HG02571 (cell line): ENCODE measurements at regions not wholly inside any gene's neighbourhood (a gene's known extent, or its start where the extent isn't known, plus 50 kb on each side); places are given as distances from the start of the nearest gene placed in this dataset.

ENCODE experiments used
- ATAC-seq: cut with Tn5 transposase; IDR thresholded peaks from one replicate; pipeline ENCODE4 v1.9.1; 2021; ENCODE audit warnings: mild to moderate bottlenecking, moderate library complexity; ENCODE audit not compliant: unreplicated experiment

DNA sequence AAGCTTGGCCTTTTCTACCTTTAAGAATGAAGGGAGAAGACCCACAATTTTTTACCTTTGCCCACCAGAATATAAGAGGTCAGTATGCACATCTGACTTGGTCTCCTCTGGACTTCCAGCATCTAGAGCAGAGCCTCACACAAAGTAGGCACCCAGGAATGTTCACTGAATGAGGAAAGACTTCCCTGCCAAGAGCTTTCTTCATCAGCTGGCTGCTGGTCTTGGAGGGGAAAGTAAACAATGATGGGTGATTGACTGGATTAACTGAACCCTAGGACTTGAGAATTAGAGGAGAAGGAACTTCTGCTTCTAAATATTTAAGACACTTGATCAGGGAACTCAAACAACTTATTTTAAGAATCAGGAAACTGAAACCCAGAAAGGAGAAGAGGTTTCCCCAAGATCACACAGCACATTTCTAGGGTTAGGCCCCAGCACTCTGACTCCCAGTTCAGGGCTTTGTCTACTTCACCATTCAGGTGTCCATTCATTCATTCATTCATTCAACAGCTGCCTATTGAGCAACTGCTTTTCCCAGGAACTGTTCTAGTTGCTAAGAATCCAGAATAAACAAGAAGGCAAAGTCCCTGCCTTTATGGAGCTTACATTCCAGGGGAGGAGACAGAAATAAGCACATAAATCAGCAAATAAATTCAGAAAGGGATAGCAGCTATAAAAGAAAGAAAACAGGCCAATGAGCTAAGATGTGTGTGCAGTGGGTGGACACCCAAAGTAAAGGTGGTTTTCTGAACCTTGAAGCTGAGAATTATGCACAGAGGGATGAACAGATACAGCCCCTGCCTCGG lies 216.9 kb upstream of the LRFN2 start:
- ATAC-seq, result no peak

DNA sequence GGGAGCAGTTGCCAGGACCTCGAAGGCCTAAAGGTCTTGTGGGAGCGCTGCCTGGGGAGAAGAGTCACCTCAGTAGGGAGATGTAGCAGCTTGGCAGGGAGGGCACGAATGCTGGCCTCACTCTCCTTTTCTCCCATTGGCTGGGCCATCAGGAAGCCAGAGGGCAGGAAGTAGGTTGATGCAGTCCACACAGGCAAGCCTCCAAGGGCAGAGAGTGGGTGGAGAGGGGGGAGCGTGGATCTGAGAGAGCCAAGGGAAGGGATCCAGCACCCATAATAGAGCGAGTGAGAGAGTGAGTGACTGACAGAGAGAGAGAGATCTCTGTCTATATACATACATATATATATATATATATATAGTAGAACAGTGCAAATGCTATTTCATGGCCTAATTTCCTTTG lies 215.3 kb upstream of the LRFN2 start:
- ATAC-seq, result no peak

GRCh38 chr6:40799296-40800140 lies 212.4 kb upstream of the LRFN2 start:
- no peak for ATAC-seq

DNA sequence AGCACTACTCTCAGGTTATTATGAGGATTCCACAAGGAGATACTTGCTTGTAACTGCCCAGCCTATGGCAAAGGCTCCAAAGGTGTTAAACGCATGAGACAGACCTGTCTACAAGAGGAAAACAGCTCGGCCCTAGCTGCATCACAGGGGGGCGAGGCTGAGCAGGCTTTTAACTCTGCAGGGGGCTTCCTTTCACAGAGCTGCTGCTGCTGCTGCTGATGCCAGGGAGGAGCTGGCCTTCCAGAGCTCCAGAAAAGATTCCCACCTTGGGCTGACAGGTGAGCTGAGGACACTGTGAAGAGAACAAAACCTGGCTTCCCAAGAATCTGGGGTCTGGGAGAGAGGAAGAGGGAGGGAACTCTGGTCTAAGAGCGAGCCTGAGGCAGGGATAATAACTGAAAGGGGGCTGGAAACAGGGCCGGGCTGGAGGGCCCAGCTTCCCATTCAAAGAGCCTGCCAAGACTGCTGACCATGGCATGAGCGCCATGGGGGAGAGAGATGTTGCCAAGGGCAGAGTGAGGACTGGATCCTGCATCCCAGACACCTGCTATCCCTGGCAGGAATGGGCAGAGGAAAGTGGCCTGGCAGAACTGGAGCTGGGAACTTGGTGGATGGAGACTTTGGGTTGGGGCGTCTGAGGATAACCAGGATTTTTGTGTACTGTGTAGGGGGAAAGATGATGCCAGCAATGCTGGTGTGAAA lies 211.1 kb upstream of the LRFN2 start:
- ATAC-seq, result no peak

DNA sequence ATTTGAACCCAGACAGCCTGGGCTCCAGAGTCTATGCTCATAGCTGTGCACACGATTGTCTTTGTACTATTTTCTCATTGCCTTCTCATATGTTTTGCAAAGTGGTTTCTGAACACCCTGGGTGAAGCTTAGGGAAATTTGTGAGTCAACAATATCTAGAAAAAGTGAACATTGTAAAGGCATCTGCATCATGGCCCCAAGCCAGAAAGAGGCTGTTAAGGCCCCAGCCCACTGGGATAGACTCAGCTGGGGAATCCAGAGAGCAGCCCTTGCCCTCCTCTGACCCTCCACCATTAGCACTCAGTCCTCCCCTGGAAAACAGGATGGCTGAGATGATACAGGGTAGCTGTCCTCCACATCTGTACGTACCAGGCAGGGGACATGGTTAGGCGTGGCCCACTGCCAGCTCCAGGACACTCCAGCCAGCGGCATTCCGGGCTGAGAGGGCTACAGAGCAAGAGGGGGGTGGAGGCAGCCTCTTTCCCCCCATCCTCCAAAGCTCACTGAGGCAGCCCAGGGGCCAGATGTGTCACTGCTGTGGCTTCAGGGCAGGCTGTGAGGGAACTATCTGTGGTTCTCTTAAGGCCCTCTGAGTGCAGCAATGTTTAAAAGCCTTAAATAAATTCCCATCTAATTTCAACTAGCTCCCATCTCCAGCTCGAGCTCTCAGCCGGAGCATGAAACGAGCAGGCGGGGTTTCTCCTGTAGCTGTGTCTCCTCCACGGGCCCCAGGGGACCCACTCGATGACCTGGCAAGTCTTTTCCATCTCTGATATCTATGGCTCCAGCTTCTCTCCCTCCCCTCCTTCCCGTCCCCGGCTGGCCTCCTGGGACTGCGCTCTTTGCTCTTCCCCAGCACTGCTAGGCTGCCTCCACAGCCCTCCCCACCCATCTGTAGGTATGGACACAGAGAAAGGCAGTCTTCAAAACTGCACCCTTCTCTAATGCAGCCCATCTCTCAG lies 209.4 kb upstream of the LRFN2 start:
- ATAC-seq, result no peak

- ATAC-seq, result no peak
These were observed 207.4 kb upstream of the LRFN2 start for GRCh38 chr6:40794586-40794985.

DNA sequence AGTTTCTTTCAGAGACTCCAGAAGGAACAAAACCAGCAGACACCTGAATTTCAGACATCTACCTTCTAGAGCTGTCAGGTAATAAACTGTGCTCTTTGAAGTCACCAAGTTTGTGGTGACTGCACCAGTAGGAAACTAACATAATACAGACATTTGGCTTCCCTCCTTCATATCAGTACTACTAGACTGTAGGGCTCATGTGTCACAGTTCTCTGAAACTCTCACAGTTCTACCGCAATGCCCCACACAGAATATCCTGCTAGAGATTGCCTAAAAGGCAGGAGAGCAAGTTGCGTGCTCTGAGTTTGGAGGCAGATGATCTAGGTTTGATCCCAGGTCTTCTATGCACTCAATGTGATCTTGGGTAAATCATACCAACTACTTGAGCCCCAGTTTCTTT lies 205.0 kb upstream of the LRFN2 start:
- ATAC-seq, result no peak

- ATAC-seq, result no peak
These were observed 203.8 kb upstream of the LRFN2 start for GRCh38 chr6:40791004-40791403.

DNA sequence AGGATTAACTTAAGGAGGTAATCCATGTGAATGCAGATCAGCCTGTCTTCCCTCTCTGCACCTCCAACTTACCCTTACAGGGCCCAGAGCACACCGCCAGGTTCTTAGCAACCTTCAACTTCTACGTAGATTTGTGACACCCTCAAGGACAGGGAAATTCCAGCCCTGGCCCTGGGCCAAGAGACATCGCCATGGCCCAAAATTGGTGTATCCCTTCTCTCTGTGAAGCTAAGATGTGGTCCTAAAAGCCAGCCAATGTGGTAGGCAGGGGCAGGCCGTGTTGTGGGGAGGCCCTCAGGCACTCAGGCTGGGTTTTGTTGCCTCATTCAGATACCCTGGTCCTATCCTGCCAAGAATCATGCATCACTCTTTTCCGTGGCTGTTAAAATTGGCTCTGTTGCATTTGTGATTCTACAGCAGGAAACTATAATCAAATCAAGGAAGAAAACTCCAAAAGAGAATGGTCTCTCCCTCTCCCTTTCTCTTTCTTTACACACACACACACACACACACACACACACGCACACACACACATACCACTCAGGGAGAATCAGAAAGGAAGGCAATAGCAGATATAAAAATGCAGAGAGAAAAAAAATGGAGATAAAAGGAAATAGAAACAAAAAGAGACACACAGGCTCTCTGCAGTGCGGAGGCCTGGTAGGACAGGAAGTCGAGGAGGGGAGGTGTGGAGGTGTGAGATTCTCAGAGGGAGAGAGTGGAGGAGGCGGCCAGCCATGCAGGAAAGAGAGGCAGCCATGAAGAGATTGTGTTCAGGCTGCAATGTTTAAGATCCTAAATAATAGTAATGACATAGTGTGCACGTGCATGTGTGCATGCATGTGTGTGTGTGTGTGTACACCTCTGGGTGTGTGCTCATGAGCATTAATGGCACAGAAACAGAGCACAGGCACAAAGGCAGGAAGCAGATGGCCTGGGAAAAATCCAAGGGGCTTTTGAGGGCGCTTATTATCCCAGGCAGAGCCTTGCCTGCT lies 201.8 kb upstream of the LRFN2 start:
- no peak for ATAC-seq

DNA sequence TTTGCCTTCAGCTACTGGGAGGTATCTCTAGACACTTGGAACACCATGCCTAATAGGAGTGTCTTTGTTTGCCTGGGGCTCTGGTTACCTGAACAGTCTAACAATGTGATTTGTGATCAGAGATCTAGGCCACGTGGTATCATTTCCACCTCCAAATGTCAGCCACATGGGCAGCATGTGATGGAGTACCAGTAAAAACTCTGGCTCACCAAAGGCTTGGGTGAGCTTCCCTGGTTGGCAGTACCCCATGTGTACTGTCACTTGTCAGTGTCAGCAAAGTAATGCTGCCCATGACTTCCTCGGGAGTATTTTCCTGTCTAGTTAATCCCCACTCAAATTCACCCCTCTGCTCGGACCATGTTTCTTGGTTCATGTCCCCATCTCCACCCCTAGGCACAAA lies 195.2 kb upstream of the LRFN2 start:
- no peak for ATAC-seq

- no peak for ATAC-seq
These were observed 193.5 kb upstream of the LRFN2 start for GRCh38 chr6:40780637-40781036.

- no peak for ATAC-seq
These were observed 192.2 kb upstream of the LRFN2 start for GRCh38 chr6:40779409-40779808.

GRCh38 chr6:40778918-40779317 lies 191.8 kb upstream of the LRFN2 start:
- ATAC-seq, result no peak

DNA sequence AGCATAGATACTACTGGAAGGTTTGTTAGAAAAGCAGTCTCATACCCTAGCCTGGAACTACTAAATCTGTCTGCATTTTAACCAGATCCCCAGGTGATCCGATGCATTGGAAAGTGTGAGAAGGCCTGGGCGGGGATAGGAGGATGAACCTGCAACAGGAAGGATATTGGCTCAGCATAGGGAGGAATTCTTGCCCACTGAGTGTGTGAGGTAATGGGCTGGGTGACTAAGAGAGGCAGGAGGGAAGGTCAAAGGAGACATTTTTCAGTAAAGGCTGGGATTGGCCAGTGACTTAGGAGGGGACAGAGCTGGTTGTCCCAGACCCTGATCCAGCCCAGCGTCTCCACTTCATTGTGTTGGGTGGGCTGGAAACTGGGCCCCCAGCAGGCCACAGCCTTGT lies 191.0 kb upstream of the LRFN2 start:
- no peak for ATAC-seq

DNA sequence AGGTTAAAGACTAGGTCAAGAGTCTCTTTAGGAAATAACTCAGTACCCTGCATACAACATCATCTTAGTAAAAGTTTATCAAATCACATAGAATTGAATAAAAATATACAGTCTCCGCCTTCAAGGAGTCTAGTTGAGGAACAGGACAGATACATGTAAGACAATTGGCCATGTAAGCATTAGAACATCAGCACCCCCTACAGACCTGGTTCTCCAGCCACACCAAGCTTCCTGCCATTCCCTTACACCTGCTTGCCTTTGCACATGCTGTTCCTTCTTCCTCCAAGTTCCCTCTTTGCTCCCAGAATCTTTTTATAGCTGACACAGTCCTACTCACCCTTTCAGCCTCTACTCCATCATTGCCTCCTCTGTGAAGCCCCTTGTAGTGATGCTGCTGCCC lies 187.8 kb upstream of the LRFN2 start:
- ATAC-seq, result no peak

GRCh38 chr6:40770794-40771193 lies 183.6 kb upstream of the LRFN2 start:
- no peak for ATAC-seq

DNA sequence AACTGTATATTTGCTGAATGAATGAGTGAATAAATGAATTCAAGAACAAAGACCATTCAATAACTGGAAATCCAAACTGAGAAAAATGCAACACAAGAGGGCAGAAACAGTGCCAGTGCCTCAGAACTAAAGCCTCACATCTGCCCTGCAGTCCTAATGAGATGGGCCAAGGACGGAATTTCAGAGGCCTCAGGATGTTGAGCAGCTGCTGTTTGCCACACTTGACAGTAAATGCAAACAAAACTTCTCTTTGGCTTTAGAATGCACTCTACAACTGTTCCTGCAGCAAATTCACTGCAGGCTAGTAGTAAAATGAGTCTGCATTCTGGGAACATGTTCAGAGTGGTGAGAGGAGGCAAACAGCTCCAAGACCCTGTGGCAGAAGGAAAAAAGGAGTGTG lies 177.6 kb upstream of the LRFN2 start:
- no peak for ATAC-seq

- ATAC-seq, result no peak
These were observed 175.8 kb upstream of the LRFN2 start for GRCh38 chr6:40762981-40763380.

DNA sequence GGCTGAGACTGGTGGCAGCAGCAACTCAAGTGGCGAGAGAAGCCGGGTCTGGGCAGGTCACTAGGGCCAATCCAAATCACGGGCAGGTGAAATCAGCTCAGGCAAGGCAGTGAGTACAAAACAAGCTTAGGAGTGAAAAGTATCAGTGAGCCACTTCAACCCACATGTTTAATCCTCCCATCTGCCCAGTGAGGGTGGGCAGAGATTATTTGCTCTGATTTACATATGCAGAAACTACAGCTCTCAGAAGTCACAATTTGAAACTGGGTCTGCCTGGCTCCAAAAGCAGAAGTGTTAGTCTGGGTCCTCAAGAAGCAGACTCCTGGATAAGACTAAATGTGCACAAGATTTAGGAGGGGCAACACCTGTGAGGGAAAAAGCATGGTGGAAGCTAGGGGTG lies 173.7 kb upstream of the LRFN2 start:
- no peak for ATAC-seq
